Lung (tissue), 11 donors: ENCODE measurements at regions not wholly inside any gene's neighbourhood (a gene's known extent, or its start where the extent isn't known, plus 50 kb on each side); places are given as distances from the start of the nearest gene placed in this dataset.

Experiments used
- ATAC-seq: fragments of 200-7000 bp; cut with Tn5 transposase; one replicate; pipeline ENCODE4 v1.9.1; 2020; ENCODE audit warnings: moderate number of reproducible peaks; ENCODE audit not compliant: insufficient read depth, low FRiP score
- DNase-seq, 3 donors: peaks; one replicate each; pipeline ENCODE4 v3.0.0-alpha.2; 2013 to 2017
- H3K27ac ChIP-seq, 2 donors: one replicate each; pipeline ENCODE4 v1.5.1; 2013; ENCODE audit warnings: mild to moderate bottlenecking in 2 of 2, moderate library complexity in 2 of 2, control low read depth in 1 of 2, inconsistent platforms in 1 of 2, low read depth in 1 of 2, low read length in 1 of 2
- H3K27me3 ChIP-seq, 3 donors: one replicate each; pipeline ENCODE4 v1.5.1; 2013; ENCODE audit warnings: low read length in 2 of 3; ENCODE audit not compliant: control insufficient read depth in 3 of 3, insufficient read depth in 3 of 3
- H3K36me3 ChIP-seq, 4 donors: one replicate each; pipeline ENCODE4 v1.5.1; 2013; ENCODE audit warnings: low read length in 4 of 4, mild to moderate bottlenecking in 1 of 4, moderate library complexity in 1 of 4; ENCODE audit not compliant: control insufficient read depth in 4 of 4, insufficient read depth in 4 of 4
- H3K4me1 ChIP-seq, 5 donors: one replicate each; pipeline ENCODE4 v1.5.1; 2013; ENCODE audit warnings: low read length in 5 of 5, mild to moderate bottlenecking in 2 of 5, moderate library complexity in 1 of 5; ENCODE audit not compliant: control insufficient read depth in 5 of 5, insufficient read depth in 5 of 5
- H3K4me3 ChIP-seq: one replicate; pipeline ENCODE4 v1.5.1; 2013; ENCODE audit warnings: mild to moderate bottlenecking, control low read depth, moderate library complexity
- H3K9ac ChIP-seq, 2 donors: one replicate each; pipeline ENCODE4 v1.5.1; 2013; ENCODE audit warnings: low read length in 2 of 2, control low read depth in 1 of 2; ENCODE audit not compliant: insufficient read depth in 1 of 2
- H3K9me3 ChIP-seq, 4 donors: one replicate each; pipeline ENCODE4 v1.5.1; 2013; ENCODE audit warnings: low read length in 3 of 4, mild to moderate bottlenecking in 1 of 4, moderate library complexity in 1 of 4; ENCODE audit not compliant: control insufficient read depth in 4 of 4, insufficient read depth in 3 of 4
- CTCF ChIP-seq: IDR thresholded peaks from 2 replicates; pipeline ENCODE4 v1.5.1; 2012; ENCODE audit warnings: mild to moderate bottlenecking; ENCODE audit errors: control extremely low read depth, extremely low read depth
- WGBS, 2 donors: extraction: QIAGEN DNeasy Blood & Tissue Kit; methylation state at CpG; one replicate each; pipeline ENCODE4 v1.1.7; 2013; 5-methylcytosine and 5-hydroxymethylcytosine counted together
- donor health status: control.
- donor health status: control.
- donor health status: Bipolar disorder and iron deficiency.
- donor health status: healthy.
- donor health status: DM: yes; HTN: yes; CAD: no.

DNA sequence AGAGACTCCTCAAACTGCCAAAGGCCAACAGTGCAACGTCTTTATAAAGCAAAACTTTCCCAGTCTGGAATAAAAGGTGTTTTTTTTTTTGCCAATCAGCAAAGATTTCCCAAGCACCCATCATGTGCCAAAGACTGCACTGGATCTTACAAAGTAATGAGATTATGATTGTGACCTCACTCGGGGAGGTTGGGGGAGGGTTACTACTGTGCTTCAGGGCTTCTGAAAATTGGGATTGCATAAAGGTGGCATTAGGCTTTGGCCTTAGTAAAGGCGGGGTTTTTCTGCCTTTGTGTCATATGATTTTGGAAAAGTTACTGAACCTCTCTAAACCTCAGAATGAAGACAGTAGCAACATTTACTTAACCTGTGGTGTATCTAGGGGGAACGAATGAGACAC, 233.8 kb downstream of the DACT1 start:
- H3K9me3 ChIP-seq, result no peaks in the 10 kb centered on the region
- no peak for TF ChIP-seq CTCF
- no peak for DNase-seq
- no peak for ATAC-seq
- no peak overlapping the region for H3K9ac ChIP-seq
- no peaks in the 10 kb centered on the region for H3K27me3 ChIP-seq
- WGBS, 2 donors, result 75 to 86% methylated on average over 4 of the region's 4 CpGs
- H3K27ac ChIP-seq, result no peak overlapping the region
- no peaks in the 10 kb centered on the region for H3K36me3 ChIP-seq
- peaks cover 0 to 34% (median 3%) of the 10 kb centered on the region in 5 donors for H3K4me1 ChIP-seq
- H3K4me3 ChIP-seq, result no peak overlapping the region

- Histone ChIP-seq H3K4me1 (peaks cover 0 to 34% (median 3%) of the 10 kb centered on the region in 5 donors), H3K9ac (no peak overlapping the region), H3K36me3 (no peaks in the 10 kb centered on the region), H3K27ac (no peak overlapping the region), H3K9me3 (no peaks in the 10 kb centered on the region), H3K27me3 (no peaks in the 10 kb centered on the region), H3K4me3 (no peak overlapping the region)
- TF ChIP-seq CTCF, result no peak
- ATAC-seq (no peak), DNase-seq (peak in 1 of 3 donors; percentile 37)
- WGBS, 2 donors, result 53 to 58% methylated on average over 6 of the region's 6 CpGs
These were observed 234.3 kb downstream of the DACT1 start for GRCh38 chr14:58872061-58872460.

- ATAC-seq, result no peak
- Histone ChIP-seq H3K4me1 (peaks cover 0 to 41% (median 3%) of the 10 kb centered on the region in 5 donors), H3K36me3 (no peaks in the 10 kb centered on the region), H3K4me3 (no peak overlapping the region), H3K27ac (no peak overlapping the region), H3K9ac (no peak overlapping the region), H3K27me3 (no peaks in the 10 kb centered on the region), H3K9me3 (no peaks in the 10 kb centered on the region)
- no peak for DNase-seq
- TF ChIP-seq CTCF, result no peak
- WGBS, 2 donors, result 74 to 88% methylated on average over 5 of the region's 5 CpGs
These were observed 235.6 kb downstream of the DACT1 start for GRCh38 chr14:58873228-58873953.

GRCh38 chr14:58875613-58876012, 237.9 kb downstream of the DACT1 start:
- H3K9ac ChIP-seq, result no peak overlapping the region
- H3K36me3 ChIP-seq, result no peaks in the 10 kb centered on the region
- no peak overlapping the region for H3K4me3 ChIP-seq
- DNase-seq, result no peak
- 54 to 62% methylated on average over 1 of the region's 1 CpG for WGBS, 2 donors
- no peak for ATAC-seq
- no peaks in the 10 kb centered on the region for H3K27me3 ChIP-seq
- peaks cover 0 to 42% (median 3%) of the 10 kb centered on the region in 5 donors for H3K4me1 ChIP-seq
- no peak for TF ChIP-seq CTCF
- H3K9me3 ChIP-seq, result no peaks in the 10 kb centered on the region
- H3K27ac ChIP-seq, result no peak overlapping the region
